Sigmoid colon (tissue), 4 donors: ENCODE measurements at regions not wholly inside any gene's neighbourhood (a gene's known extent, or its start where the extent isn't known, plus 50 kb on each side); places are given as distances from the start of the nearest gene placed in this dataset.

Experiments
- CTCF ChIP-seq, 4 experiments: fragments of 450-650 bp in 3 of 4; fragments of 200-600 bp in 1 of 4; IDR thresholded peaks; one replicate each; pipeline ENCODE4 v1.5.1; 2016 to 2019; ENCODE audit warnings: antibody characterized with exemption in 4 of 4, mild to moderate bottlenecking in 3 of 4, moderate library complexity in 2 of 4
- EP300 ChIP-seq, 4 donors: sonication (generic); formaldehyde crosslinking; IDR thresholded peaks; one replicate each; pipeline ENCODE4 v1.6.1; 2017; ENCODE audit warnings: antibody characterized with exemption in 4 of 4
- POLR2A ChIP-seq, 2 donors: fragments of 450-650 bp; IDR thresholded peaks; one replicate each; pipeline ENCODE4 v1.6.1; 2016; ENCODE audit warnings: antibody characterized with exemption in 2 of 2, mild to moderate bottlenecking in 2 of 2, moderate library complexity in 2 of 2
- POLR2AphosphoS5 ChIP-seq, 4 donors: sonication (generic); formaldehyde crosslinking; IDR thresholded peaks; one replicate each; pipeline ENCODE4 v1.6.1; 2017; ENCODE audit warnings: antibody characterized with exemption in 4 of 4

- TF ChIP-seq CTCF (IDR thresholded peaks at IDR 0.05) (no peak), POLR2A (IDR thresholded peaks at IDR 0.05) (no peak), POLR2AphosphoS5 (IDR thresholded peaks at IDR 0.05) (no peak), EP300 (IDR thresholded peaks at IDR 0.05) (no peak)
Observed at GRCh38 chr7:142454862-142455261, 197.0 kb upstream of the PRSS58 start.
